HUES64 (cell line): ENCODE measurements at regions not wholly inside any gene's neighbourhood (a gene's known extent, or its start where the extent isn't known, plus 50 kb on each side); places are given as distances from the start of the nearest gene placed in this dataset.

Experiments used
- H3K27ac ChIP-seq: 2 replicates; pipeline ENCODE4 v1.7.0; 2013; ENCODE audit warnings: low read depth, low read length, inconsistent platforms
- H3K27me3 ChIP-seq: 2 replicates; pipeline ENCODE4 v1.6.1; 2013; ENCODE audit warnings: mild to moderate bottlenecking, low read length; ENCODE audit not compliant: insufficient read depth
- H3K36me3 ChIP-seq: 2 replicates; pipeline ENCODE4 v1.6.1; 2013; ENCODE audit warnings: mild to moderate bottlenecking, low read length; ENCODE audit not compliant: insufficient read depth
- H3K4me1 ChIP-seq: 2 replicates; pipeline ENCODE4 v1.6.1; 2013; ENCODE audit warnings: mild to moderate bottlenecking, low read length, moderate library complexity; ENCODE audit not compliant: insufficient read depth
- H3K4me3 ChIP-seq: 2 replicates; pipeline ENCODE4 v1.5.1; 2013; ENCODE audit warnings: mild to moderate bottlenecking, low read length, moderate library complexity
- H3K9ac ChIP-seq: 2 replicates; pipeline ENCODE4 v1.6.1; 2013; ENCODE audit warnings: mild to moderate bottlenecking, low read depth, low read length
- H3K9me3 ChIP-seq: 2 replicates; pipeline ENCODE4 v1.6.1; 2013; ENCODE audit warnings: low read depth, low read length; ENCODE audit not compliant: insufficient read depth
- WGBS: fragments of 150-250, 120-280 bp; methylation state at CpG from one replicate; pipeline ENCODE4 v1.1.7; 2013; ENCODE audit warnings: missing lambda C conversion rate; 5-methylcytosine and 5-hydroxymethylcytosine counted together

DNA sequence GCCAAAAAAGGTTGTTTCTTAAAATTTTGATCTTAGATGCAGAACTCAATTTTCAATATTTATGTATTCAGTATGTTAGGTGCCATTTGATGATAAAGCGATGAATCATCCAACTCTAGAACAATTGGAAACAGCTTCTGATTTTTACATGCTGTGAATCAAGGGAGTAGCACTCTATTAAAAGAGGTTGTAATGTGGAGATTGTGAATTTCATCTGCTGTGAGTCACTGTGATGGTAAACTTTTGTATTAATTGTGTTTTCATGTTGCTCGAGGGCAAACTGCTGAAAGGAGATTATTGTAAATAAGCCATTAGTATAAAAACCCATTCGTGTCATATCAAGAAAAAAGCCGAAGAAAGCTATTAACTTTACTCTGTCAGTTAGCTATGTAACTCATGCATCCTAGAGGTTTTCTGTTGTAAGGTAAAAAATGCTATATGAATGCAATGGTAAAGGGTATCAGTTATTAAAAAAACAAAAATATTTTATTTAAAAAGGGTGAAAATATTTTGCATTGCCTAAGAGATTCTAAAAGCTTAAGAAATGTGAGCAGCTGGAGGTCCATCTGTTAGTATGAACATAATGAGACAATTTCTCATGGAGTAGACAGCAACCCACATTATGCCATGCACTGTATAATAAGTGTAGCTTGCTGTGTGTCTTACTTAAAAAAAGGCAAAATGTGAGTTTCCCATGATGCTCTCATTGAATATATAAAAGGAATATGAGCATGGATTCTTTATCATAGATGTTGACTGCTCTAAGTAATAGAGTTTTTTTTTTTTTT, 511.0 kb upstream of the PCDH15 start:
- Histone ChIP-seq H3K4me1 (no peaks in the 10 kb centered on the region), H3K9ac (no peak overlapping the region), H3K27ac (no peak overlapping the region), H3K9me3 (no peaks in the 10 kb centered on the region), H3K27me3 (no peaks in the 10 kb centered on the region), H3K4me3 (no peak overlapping the region), H3K36me3 (no peaks in the 10 kb centered on the region)
- WGBS, result 96% methylated on average over 4 of the region's 4 CpGs

DNA sequence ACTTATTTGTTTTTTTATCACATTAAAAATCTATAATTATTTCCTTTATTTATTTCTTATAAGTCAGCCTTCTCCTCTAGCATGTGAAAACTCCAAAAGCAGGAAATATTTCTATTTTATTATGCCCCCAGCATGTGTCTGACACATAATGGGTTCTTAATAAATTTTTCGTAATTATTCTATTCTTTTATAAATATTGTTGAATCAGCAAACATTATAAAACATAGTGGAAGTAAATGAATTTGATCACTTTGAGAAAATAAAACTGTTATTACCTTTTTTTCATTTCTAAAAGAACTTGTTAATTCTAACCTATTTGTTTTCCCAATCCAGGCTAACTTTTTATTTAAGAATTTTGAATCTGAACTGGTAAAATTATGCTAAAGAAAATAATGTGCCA, 509.1 kb upstream of the PCDH15 start:
- Histone ChIP-seq H3K9me3 (no peaks in the 10 kb centered on the region), H3K27ac (no peak overlapping the region)
- WGBS, result no CpG with 5 or more reads among the region's 1 CpG

DNA sequence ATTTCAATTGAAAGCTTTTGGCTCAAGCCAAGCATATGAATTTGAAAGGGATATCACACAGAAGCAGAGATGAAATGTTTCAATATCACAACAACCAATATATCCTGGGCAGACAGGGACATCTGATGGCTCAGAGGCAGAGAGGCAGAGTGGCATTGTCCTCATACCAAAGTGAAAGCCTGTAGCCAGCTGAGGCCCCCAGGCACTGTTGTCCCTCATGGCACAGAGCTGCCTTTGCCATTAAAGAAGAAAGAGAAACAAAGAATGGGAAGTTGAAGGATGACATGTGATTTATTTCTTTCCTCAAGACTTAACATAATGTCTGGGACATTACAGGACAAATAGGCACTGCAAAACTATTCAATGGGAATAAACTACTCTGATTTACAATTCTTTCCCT, 504.3 kb upstream of the PCDH15 start:
- H3K4me3 ChIP-seq, result no peak overlapping the region
- no peak overlapping the region for H3K9ac ChIP-seq
- no peak overlapping the region for H3K27ac ChIP-seq
- H3K36me3 ChIP-seq, result no peaks in the 10 kb centered on the region
- H3K9me3 ChIP-seq, result no peaks in the 10 kb centered on the region
- no peaks in the 10 kb centered on the region for H3K27me3 ChIP-seq
- no peaks in the 10 kb centered on the region for H3K4me1 ChIP-seq

More for the DNA sequence above, 509.1 kb upstream of the PCDH15 start:
- no peaks in the 10 kb centered on the region for H3K27me3 ChIP-seq
- H3K4me3 ChIP-seq, result no peak overlapping the region
- H3K36me3 ChIP-seq, result no peaks in the 10 kb centered on the region
- H3K4me1 ChIP-seq, result no peaks in the 10 kb centered on the region
- H3K9ac ChIP-seq, result no peak overlapping the region

DNA sequence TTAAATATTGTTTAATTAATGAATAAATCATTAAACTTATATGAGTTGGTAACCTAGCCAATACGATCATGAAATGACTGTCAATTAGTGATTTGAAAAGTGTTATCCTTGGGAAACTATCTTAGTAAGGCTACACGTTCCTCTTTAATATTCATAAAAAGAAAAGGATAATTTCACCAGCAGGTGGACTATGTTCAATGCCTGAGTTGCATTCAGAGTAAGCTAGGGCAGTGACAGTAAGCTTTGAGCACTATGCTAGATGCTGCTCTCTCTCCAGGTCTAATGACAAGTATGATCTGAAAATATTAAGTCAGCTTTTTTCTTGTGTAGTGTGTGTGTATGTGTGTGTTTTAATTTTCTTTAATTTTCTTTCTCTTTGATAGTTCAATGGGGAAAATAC, 486.3 kb upstream of the PCDH15 start:
- Histone ChIP-seq H3K4me3 (no peak overlapping the region), H3K27me3 (no peaks in the 10 kb centered on the region), H3K4me1 (no peaks in the 10 kb centered on the region), H3K9me3 (peaks cover under 1% of the 10 kb centered on the region; the same call in 1 of the 2 replicates), H3K36me3 (no peaks in the 10 kb centered on the region), H3K9ac (no peak overlapping the region), H3K27ac (no peak overlapping the region)
- 80% methylated on average over 1 of the region's 2 CpGs for WGBS

DNA sequence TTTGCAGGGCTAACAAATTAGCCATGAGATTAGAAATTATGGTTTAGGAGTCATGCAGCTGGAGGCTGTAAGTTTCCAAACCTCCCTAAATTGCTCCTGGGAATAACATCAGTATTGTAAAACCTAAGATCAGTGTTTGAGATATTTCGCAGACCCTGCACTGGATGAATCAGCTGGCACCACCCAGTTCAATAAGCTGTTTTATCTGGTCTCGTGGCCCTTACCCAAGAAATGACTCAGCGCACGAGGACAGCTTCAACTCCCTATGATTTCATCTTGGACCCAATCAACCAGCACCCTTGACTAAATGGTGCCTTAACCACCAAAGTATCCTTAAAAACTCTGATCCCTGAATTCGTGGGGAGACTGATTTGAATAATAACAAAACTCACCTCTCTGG, 482.0 kb upstream of the PCDH15 start:
- Histone ChIP-seq H3K27me3 (no peaks in the 10 kb centered on the region), H3K36me3 (no peaks in the 10 kb centered on the region), H3K4me1 (no peaks in the 10 kb centered on the region), H3K9ac (no peak overlapping the region), H3K27ac (no peak overlapping the region), H3K9me3 (no peaks in the 10 kb centered on the region), H3K4me3 (no peak overlapping the region)
- 93% methylated on average over 5 of the region's 5 CpGs for WGBS

DNA sequence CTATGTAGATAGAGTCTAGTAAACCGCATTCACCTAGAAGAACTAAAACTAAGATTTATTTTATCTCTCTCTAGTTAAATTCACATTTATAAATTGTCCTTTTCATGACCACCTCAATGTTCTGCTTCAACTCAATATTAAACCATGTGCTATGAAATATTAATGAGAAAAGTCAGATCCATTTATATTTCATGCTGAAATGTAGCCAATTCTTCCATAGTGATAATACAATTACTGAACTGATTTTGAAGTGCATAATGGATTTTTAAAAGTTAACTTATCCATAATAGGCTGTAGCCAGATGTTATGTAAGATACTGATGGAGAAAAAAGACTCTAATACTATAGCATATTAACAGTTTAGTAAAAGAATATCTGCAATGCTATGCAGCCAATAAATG, 479.7 kb upstream of the PCDH15 start:
- Histone ChIP-seq H3K36me3 (no peaks in the 10 kb centered on the region), H3K27me3 (no peaks in the 10 kb centered on the region), H3K9me3 (no peaks in the 10 kb centered on the region), H3K9ac (no peak overlapping the region), H3K4me1 (no peaks in the 10 kb centered on the region), H3K4me3 (no peak overlapping the region), H3K27ac (no peak overlapping the region)
- no CpG with 5 or more reads among the region's 1 CpG for WGBS

DNA sequence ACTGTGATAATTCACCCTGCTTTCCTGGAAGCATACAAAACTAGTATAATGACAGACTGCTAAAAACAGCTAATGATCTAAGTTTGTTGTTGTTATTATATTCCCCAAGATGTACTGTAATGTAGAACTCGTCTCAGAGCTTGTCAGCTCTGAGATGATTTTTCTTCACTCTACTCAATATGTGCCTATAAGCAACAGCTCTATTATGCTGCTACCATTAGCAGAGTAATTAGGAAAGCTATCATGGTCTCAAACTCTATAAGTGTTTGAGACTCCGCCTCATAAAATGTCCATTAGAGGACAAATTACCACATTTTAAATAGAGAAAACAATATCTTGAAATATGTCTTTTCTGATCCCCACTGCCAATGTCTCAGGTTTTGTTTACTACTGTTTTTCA, 476.5 kb upstream of the PCDH15 start:
- 92% methylated on average over 1 of the region's 2 CpGs for WGBS

DNA sequence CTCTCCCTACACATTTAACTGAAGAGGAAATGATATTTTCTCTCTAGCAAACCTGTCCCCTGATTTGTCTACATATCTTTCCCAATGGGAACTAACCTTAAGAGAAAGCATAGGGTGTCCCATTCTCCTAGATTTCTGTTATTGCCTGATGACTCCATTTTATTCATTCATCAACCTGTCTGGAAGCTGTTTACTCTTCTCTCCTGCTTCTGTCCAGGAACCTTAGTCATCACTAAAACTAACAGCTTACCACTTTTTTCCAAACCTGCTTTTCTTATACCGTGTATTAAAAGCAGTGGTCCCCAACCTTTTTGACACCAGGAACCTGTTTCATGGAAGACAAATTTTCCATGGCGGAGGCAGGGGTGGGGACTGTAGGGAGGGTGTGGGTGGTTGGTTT, 473.3 kb upstream of the PCDH15 start:
- no peaks in the 10 kb centered on the region for H3K4me1 ChIP-seq
- no peaks in the 10 kb centered on the region for H3K9me3 ChIP-seq
- H3K36me3 ChIP-seq, result no peaks in the 10 kb centered on the region
- H3K9ac ChIP-seq, result no peak overlapping the region
- 96% methylated on average over 2 of the region's 2 CpGs for WGBS
- H3K4me3 ChIP-seq, result no peak overlapping the region
- no peaks in the 10 kb centered on the region for H3K27me3 ChIP-seq
- H3K27ac ChIP-seq, result no peak overlapping the region

More for the DNA sequence above, 476.5 kb upstream of the PCDH15 start:
- Histone ChIP-seq H3K9me3 (no peaks in the 10 kb centered on the region), H3K36me3 (no peaks in the 10 kb centered on the region), H3K27me3 (no peaks in the 10 kb centered on the region), H3K4me3 (no peak overlapping the region), H3K9ac (no peak overlapping the region), H3K4me1 (no peaks in the 10 kb centered on the region), H3K27ac (no peak overlapping the region)

DNA sequence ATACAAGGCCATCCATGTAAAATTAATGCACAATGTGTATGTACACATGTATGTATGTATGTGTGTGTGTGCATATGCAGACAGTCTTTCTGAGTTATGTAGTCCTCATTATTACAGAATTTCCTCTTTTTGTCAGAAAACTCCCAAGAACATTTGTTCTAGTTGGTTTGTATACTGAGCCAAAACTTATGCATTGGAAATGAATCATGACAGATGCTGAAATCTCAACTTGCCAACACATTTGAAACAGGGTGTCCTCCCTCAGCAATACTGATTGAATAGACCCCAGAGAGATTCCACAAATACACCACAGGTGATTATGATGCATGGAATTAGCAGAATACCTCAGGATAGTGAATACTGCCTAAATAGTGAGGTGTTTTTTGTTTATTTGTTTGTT, 472.9 kb upstream of the PCDH15 start:
- no peak overlapping the region for H3K9ac ChIP-seq
- H3K27me3 ChIP-seq, result no peaks in the 10 kb centered on the region

DNA sequence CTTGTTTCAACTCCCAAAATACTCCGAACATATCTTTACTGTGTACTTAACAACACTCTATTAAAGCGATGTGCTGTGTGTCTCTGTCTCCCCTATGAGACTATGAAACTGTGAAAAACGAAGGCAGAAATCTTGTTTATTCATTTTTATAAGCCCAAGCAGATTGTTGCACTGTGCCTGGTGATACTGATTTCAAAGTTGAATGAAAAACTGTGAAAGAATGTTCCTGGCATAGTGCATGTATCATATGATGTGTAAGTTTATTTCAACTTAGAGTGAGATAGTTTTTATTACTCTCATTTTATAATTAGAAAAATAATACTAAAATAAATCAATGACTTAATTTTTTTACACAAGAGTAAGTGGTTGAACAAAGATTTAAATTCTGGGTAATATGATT, 471.9 kb upstream of the PCDH15 start:
- H3K27ac ChIP-seq, result no peak overlapping the region
- no peaks in the 10 kb centered on the region for H3K36me3 ChIP-seq
- 89% methylated on average over 3 of the region's 3 CpGs for WGBS
- no peaks in the 10 kb centered on the region for H3K27me3 ChIP-seq
- H3K9ac ChIP-seq, result no peak overlapping the region
- H3K9me3 ChIP-seq, result no peaks in the 10 kb centered on the region
- no peaks in the 10 kb centered on the region for H3K4me1 ChIP-seq
- H3K4me3 ChIP-seq, result no peak overlapping the region

More for the DNA sequence above, 472.9 kb upstream of the PCDH15 start:
- no peaks in the 10 kb centered on the region for H3K9me3 ChIP-seq
- no peaks in the 10 kb centered on the region for H3K36me3 ChIP-seq
- no peaks in the 10 kb centered on the region for H3K4me1 ChIP-seq
- H3K4me3 ChIP-seq, result no peak overlapping the region
- H3K27ac ChIP-seq, result no peak overlapping the region

DNA sequence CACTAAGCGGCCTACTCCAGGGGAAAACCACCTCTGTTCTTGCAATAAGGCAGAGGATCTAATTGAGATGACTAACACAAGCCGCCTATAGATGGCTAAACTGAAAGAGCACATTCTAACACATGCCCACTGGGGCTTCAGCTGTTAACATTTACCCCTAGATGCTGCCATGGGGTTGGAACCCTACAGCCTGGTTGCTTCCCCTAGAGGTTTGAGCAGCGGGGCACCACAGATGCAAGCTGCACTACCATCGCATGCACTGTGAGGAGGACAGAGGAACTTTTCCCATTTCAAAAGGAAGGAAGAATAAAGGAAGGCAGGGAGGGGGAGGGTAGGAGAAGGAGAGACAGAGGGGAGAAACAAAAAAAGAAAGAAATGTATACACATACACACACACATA, 465.8 kb upstream of the PCDH15 start:
- no peaks in the 10 kb centered on the region for H3K9me3 ChIP-seq
- no peaks in the 10 kb centered on the region for H3K36me3 ChIP-seq
- H3K9ac ChIP-seq, result no peak overlapping the region
- H3K27me3 ChIP-seq, result no peaks in the 10 kb centered on the region
- H3K4me3 ChIP-seq, result no peak overlapping the region
- no peak overlapping the region for H3K27ac ChIP-seq
- WGBS, result 86% methylated on average over 4 of the region's 4 CpGs
- H3K4me1 ChIP-seq, result peaks cover 7% of the 10 kb centered on the region; the same call in 1 of the 2 replicates

DNA sequence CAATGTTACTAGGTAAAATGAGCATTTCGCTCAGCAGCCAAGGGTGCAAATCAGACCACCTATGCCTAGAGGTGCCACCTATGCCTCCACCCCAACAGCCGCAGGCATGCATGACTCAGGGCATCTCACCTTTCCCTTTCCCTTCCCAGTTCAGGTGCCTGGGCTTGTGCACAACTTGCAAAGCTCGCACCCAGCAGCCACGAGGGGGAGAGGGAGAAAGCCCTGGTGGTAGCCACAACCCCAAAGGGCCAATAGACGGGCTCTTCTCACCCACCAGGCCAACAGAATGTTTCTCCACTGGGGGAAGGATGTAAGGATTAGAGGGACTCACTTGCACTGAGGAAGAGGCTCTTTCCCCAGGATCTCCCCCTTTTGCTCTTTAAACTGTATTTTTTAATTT, 462.3 kb upstream of the PCDH15 start:
- Histone ChIP-seq H3K4me3 (no peak overlapping the region), H3K27me3 (no peaks in the 10 kb centered on the region), H3K36me3 (no peaks in the 10 kb centered on the region), H3K27ac (no peak overlapping the region), H3K9ac (no peak overlapping the region), H3K9me3 (no peaks in the 10 kb centered on the region), H3K4me1 (peaks cover 16% of the 10 kb centered on the region; the same call in 1 of the 2 replicates)
- 96% methylated on average over 4 of the region's 5 CpGs for WGBS
